HFFc6 (cell line): ENCODE measurements at regions not wholly inside any gene's neighbourhood (a gene's known extent, or its start where the extent isn't known, plus 50 kb on each side); places are given as distances from the start of the nearest gene placed in this dataset.

Experiments used
- DNase-seq: peaks from one replicate; pipeline ENCODE4 v3.0.0-alpha.2; 2018
- H3K27ac Mint-ChIP-seq: 2 replicates; pipeline ENCODE4 v1.8.0; 2020; ENCODE audit warnings: mild to moderate bottlenecking, mixed read lengths
- H3K27me3 Mint-ChIP-seq: 2 replicates; pipeline ENCODE4 v1.8.0; 2021; ENCODE audit warnings: mild to moderate bottlenecking, moderate library complexity, mixed read lengths; ENCODE audit not compliant: insufficient read depth
- H3K36me3 Mint-ChIP-seq: 2 replicates; pipeline ENCODE4 v1.8.0; 2021; ENCODE audit warnings: low read depth, mixed read lengths
- H3K4me1 Mint-ChIP-seq: 2 replicates; pipeline ENCODE4 v1.8.0; 2020; ENCODE audit warnings: low read depth, mixed read lengths
- H3K4me3 Mint-ChIP-seq: 2 replicates; pipeline ENCODE4 v1.8.0; 2020; ENCODE audit warnings: mild to moderate bottlenecking, moderate library complexity, mixed read lengths
- H3K9me3 Mint-ChIP-seq: 2 replicates; pipeline ENCODE4 v1.8.0; 2020; ENCODE audit warnings: mild to moderate bottlenecking, mixed read lengths
- TF ChIP-seq, protein P1 (sequence below): fragments of 200-600 bp; sonication (generic); IDR thresholded peaks from 2 replicates; pipeline ENCODE4 v1.5.0; 2021; ENCODE audit warnings: antibody characterized with exemption, mild to moderate bottlenecking

DNA sequence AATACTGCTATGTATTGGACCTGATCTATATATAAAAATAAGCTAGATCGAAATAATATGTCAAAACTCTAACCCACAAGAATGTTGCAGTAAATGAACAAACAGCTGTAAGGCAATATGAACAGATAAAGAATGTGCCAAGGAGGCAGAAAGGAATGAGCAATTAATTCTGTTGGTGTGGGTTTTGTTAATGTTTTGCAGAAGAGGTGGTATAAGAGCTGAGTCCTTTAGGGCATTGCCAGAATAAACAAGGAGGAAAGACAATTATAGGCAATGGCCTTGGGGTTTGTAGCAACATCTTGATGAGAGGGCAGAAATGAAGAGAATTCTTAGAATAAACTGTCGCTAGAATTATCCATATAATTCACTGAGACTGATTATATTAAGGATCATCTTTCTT, 240.9 kb upstream of the GULP1 start:
- Mint-ChIP-seq H3K36me3 (no peaks in the 10 kb centered on the region), H3K4me1 (peaks cover 35% of the 10 kb centered on the region), H3K9me3 (no peaks in the 10 kb centered on the region), H3K27me3 (no peaks in the 10 kb centered on the region), H3K27ac (no peak overlapping the region), H3K4me3 (no peak overlapping the region)
- TF ChIP-seq, protein P1, sequence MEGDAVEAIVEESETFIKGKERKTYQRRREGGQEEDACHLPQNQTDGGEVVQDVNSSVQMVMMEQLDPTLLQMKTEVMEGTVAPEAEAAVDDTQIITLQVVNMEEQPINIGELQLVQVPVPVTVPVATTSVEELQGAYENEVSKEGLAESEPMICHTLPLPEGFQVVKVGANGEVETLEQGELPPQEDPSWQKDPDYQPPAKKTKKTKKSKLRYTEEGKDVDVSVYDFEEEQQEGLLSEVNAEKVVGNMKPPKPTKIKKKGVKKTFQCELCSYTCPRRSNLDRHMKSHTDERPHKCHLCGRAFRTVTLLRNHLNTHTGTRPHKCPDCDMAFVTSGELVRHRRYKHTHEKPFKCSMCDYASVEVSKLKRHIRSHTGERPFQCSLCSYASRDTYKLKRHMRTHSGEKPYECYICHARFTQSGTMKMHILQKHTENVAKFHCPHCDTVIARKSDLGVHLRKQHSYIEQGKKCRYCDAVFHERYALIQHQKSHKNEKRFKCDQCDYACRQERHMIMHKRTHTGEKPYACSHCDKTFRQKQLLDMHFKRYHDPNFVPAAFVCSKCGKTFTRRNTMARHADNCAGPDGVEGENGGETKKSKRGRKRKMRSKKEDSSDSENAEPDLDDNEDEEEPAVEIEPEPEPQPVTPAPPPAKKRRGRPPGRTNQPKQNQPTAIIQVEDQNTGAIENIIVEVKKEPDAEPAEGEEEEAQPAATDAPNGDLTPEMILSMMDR, result no peak
- DNase-seq, result peak; percentile 28

DNA sequence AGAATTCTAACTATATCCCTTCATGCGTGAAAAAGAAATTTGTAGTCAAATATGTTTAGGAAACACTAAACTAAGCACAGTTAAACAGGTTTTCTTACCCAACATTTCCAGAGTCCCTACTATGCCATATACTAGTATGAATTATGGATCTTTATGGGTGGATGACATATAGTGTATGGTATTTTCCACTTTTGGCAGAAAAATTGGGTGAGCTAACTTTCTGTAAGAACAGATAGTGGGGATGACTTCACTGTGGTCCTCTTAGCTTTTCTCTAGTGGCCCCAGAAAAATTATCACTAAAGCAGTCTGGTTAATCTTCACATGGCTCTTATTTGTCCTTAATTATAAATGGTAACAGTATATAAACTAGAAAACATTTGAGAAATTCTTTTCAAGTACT, 240.0 kb upstream of the GULP1 start:
- TF ChIP-seq, protein P1, result no peak
- Mint-ChIP-seq H3K27ac (no peak overlapping the region), H3K36me3 (no peaks in the 10 kb centered on the region), H3K27me3 (no peaks in the 10 kb centered on the region), H3K9me3 (no peaks in the 10 kb centered on the region), H3K4me1 (peaks cover 25% of the 10 kb centered on the region), H3K4me3 (no peak overlapping the region)
- no peak for DNase-seq

DNA sequence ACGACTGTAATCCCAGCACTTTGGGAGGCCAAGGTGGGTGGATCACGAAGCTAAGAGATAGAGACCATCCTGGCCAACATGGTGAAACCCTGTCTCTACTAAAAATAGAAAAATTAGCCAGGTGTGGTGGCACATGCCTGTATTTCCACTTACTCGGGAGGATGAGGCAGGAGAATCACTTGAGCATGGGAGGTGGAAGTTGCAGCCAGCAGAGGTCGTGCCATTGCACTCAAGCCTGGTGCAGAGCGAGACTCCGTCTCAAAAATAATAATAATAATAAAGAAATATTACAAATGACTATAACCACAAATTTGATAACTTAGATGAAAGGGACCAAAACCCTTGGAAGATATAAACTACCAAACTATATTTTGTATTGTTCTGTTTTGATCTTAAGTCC, 226.3 kb upstream of the GULP1 start:
- H3K27me3 Mint-ChIP-seq, result peaks cover 2% of the 10 kb centered on the region; the same call in 1 of the 2 replicates
- H3K36me3 Mint-ChIP-seq, result no peaks in the 10 kb centered on the region
- no peaks in the 10 kb centered on the region for H3K9me3 Mint-ChIP-seq
- TF ChIP-seq, protein P1, result no peak
- H3K27ac Mint-ChIP-seq, result no peak overlapping the region
- no peak for DNase-seq
- H3K4me1 Mint-ChIP-seq, result peaks cover 6% of the 10 kb centered on the region
- H3K4me3 Mint-ChIP-seq, result no peak overlapping the region

DNA sequence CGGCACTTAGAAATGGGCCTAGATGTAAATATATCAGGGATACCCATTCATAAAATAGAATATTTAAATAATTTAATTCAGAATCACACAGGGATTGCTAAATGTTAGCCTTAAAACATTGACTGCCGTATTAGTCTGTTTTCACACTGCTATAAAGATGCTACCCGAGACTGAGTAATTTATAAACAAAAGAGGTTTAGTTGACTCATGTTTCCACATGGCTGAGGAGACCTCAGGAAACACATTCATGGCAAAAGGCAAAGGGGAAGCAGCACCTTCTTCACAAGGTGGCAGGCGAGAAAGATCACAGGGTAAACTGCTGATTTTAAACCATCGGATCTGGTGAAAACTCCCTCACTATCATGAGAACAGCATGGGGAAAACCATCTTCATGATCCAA, 223.6 kb upstream of the GULP1 start:
- Mint-ChIP-seq H3K4me3 (no peak overlapping the region), H3K4me1 (peaks cover 6% of the 10 kb centered on the region), H3K27me3 (peaks cover 5% of the 10 kb centered on the region; the same call in 1 of the 2 replicates), H3K9me3 (peaks cover 7% of the 10 kb centered on the region), H3K36me3 (peaks cover 3% of the 10 kb centered on the region; the same call in 1 of the 2 replicates), H3K27ac (no peak overlapping the region)
- TF ChIP-seq, protein P1, result no peak
- peak; percentile 24 for DNase-seq

DNA sequence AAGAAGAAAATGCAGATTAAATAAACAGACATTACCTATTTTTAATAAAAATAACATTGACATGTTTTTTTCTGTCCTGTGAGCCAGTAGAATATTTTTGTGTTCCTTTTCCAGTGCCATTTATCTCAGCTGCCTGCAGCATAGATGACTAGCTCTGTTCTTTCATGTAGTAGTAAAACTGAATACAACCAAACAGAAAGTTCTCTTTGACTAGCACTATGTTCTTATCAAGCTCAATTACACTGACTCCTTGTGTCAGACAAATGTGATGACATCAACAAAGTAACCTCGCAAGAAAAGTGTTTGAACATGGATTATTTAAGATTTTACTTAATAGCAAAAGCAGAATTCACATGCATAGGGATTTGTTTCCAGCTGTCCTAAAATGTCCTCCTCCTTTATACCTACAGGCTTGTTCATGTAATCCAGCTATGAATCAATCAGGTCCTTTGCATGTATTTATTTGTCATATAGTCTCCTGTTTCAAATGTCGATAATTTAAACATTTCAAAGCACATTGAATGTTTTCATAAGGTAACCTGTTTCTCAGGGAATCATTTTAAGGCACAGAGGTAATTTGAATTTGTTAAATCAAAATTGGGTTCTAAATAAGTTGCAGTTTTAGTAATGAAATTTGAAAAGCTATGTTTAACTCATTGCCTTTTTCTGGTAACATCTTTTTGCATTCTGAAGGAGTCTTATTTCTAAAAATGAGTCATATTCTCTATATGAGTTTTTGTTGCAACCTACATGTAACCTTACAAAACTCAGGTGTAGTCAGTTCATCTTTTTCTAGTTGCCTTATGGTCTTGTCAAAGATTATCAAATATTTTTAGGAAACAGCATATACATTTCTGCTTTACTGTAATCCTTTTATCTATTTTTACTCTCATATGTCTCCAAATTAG, 215.3 kb upstream of the GULP1 start:
- Mint-ChIP-seq H3K36me3 (peaks cover 14% of the 10 kb centered on the region), H3K4me1 (peaks cover 16% of the 10 kb centered on the region), H3K9me3 (peaks cover 23% of the 10 kb centered on the region), H3K27me3 (peaks cover 7% of the 10 kb centered on the region), H3K27ac (no peak overlapping the region), H3K4me3 (no peak overlapping the region)
- DNase-seq, result no peak
- TF ChIP-seq, protein P1, result no peak
